ENCODE measurements at regions not wholly inside any gene's neighbourhood (a gene's known extent, or its start where the extent isn't known, plus 50 kb on each side); places are given as distances from the start of the nearest gene placed in this dataset.
A peak's percentile ranks its signal among the peaks of the same experiment; 100 is the strongest.

DNA sequence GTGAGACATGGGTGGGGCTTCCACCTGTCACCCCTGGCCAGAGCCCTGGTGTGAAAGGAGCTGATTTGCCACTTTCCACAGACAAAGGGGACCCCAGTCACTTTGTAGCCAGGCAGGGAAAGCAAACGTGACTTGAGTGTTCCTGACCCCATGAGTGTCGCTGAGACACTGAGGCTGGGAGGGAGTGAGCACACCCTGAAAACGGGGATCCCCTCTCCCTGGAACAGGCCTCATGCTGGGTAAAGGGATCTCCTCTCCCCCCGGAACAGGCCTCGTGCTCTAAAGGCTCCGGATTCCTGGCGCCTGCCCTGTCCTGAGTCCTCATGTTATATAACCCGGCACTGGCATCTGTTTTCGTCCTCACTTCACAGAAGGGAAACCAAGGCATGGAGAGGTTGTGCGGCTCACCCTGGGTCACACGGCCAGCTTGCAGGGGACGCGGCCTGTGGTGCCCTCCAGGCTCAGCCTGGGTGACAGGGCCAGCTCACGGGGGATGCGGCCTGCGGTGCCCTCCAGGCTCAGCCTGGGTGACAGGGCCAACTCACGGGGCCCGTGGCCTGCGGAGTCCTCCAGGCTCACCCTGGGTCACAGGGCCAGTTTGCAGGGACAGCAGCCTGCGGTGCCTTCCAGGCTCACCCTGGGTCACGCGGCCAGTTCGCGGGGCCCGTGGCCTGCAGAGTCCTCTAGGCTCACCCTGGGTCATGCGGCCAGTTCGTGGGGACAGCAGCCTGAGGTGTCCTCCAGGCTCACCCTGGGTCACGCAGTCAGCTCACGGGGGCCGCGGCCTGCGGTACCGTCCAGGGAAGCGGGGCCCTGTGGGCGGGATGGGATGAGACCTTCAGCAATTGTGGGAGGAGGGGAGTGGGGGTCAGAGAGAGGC lies 104.7 kb downstream of the PDGFA start:
- Mint-ChIP-seq H3K36me3 (ENCODE audit: insufficient read depth in 1 of 3, low read depth in 3 of 3) (peaks cover 3 to 12% (median 5%) of the 10 kb centered on the region in 3 experiments; a peak in 5 of 7 replicates), H3K9me3 (peaks cover 10 to 12% of the 10 kb centered on the region in 2 experiments), H3K27me3 (ENCODE audit: low read depth) (peaks cover 8% of the 10 kb centered on the region), H3K4me3 (no peak overlapping the region), H3K4me1 (peaks cover under 1 to 6% of the 10 kb centered on the region in 2 experiments; a peak in 2 of 4 replicates), H3K27ac (no peak overlapping the region)
- DNase-seq = peak; percentile 25
- Histone ChIP-seq H4K5ac (ENCODE audit: insufficient read length, low read depth, low read length) (no peak overlapping the region), H3K23me2 (ENCODE audit: insufficient read length, low read depth, low read length, poor library complexity, severe bottlenecking) (no peaks in the 10 kb centered on the region), H2BK15ac (ENCODE audit: low read depth, low read length) (no peak overlapping the region), H3K27ac (ENCODE audit: insufficient read length, low read depth, low read length) (no peak overlapping the region), H2BK120ac (ENCODE audit: low read depth, low read length, poor library complexity, severe bottlenecking) (no peak overlapping the region), H3K79me1 (ENCODE audit: insufficient read depth, low read depth, low read length, poor library complexity, severe bottlenecking) (no peaks in the 10 kb centered on the region), H3K4ac (ENCODE audit: low read depth, low read length) (no peak overlapping the region), H4K91ac (ENCODE audit: insufficient read length, low read depth, low read length) (no peak overlapping the region), H3K9ac (ENCODE audit: extremely low read depth, insufficient read length, low read length) (no peak overlapping the region), H3K14ac (ENCODE audit: insufficient read depth, low read length) (peak overlapping the region; percentile 7; the same call in 1 of the 2 replicates), H3K23ac (ENCODE audit: insufficient read length, low read depth, low read length) (no peak overlapping the region), H4K20me1 (ENCODE audit: control insufficient read depth, insufficient read depth, insufficient read length) (no peaks in the 10 kb centered on the region), H2BK12ac (ENCODE audit: insufficient read length, low read depth, low read length) (no peak overlapping the region), H3K4me1 (ENCODE audit: insufficient read depth, low read length) (no peaks in the 10 kb centered on the region; the same call in 1 of the 2 replicates), H3K27me3 (ENCODE audit: insufficient read depth, low read length) (no peaks in the 10 kb centered on the region), H3K56ac (ENCODE audit: insufficient read length, low read depth, low read length) (no peak overlapping the region), H2BK20ac (ENCODE audit: low read depth, low read length, poor library complexity, severe bottlenecking) (no peak overlapping the region), H2AK5ac (ENCODE audit: insufficient read length, low read length) (no peak overlapping the region), H3K18ac (ENCODE audit: insufficient read length, low read depth, low read length) (no peak overlapping the region), H3K79me2 (ENCODE audit: insufficient read depth, low read length) (no peaks in the 10 kb centered on the region), H4K8ac (replicated peaks; ENCODE audit: insufficient read length, low read depth, low read length) (no peak overlapping the region), H2BK5ac (ENCODE audit: insufficient read length, low read length) (no peak overlapping the region), H3K9me3 (ENCODE audit: control insufficient read depth, low read depth, low read length) (no peaks in the 10 kb centered on the region), H3T11ph (ENCODE audit: low read length) (no peak overlapping the region), H2AFZ (ENCODE audit: low read length) (no peak overlapping the region), H3K4me2 (ENCODE audit: insufficient read depth, insufficient read length, low read length) (no peak overlapping the region)
- no CpG with 5 or more reads among the region's 35 CpGs for whole genome bisulfite sequencing (ENCODE audit: extremely low coverage, insufficient read length, low lambda C conversion rate)
- TF ChIP-seq, protein P1, sequence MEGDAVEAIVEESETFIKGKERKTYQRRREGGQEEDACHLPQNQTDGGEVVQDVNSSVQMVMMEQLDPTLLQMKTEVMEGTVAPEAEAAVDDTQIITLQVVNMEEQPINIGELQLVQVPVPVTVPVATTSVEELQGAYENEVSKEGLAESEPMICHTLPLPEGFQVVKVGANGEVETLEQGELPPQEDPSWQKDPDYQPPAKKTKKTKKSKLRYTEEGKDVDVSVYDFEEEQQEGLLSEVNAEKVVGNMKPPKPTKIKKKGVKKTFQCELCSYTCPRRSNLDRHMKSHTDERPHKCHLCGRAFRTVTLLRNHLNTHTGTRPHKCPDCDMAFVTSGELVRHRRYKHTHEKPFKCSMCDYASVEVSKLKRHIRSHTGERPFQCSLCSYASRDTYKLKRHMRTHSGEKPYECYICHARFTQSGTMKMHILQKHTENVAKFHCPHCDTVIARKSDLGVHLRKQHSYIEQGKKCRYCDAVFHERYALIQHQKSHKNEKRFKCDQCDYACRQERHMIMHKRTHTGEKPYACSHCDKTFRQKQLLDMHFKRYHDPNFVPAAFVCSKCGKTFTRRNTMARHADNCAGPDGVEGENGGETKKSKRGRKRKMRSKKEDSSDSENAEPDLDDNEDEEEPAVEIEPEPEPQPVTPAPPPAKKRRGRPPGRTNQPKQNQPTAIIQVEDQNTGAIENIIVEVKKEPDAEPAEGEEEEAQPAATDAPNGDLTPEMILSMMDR (conservative IDR thresholded peaks at IDR 0.05) = no peak
